GM21786 (cell line): ENCODE measurements at regions not wholly inside any gene's neighbourhood (a gene's known extent, or its start where the extent isn't known, plus 50 kb on each side); places are given as distances from the start of the nearest gene placed in this dataset.

Experiments used
- ATAC-seq: cut with Tn5 transposase; IDR thresholded peaks from one replicate; pipeline ENCODE4 v1.9.1; 2021; ENCODE audit not compliant: unreplicated experiment

DNA sequence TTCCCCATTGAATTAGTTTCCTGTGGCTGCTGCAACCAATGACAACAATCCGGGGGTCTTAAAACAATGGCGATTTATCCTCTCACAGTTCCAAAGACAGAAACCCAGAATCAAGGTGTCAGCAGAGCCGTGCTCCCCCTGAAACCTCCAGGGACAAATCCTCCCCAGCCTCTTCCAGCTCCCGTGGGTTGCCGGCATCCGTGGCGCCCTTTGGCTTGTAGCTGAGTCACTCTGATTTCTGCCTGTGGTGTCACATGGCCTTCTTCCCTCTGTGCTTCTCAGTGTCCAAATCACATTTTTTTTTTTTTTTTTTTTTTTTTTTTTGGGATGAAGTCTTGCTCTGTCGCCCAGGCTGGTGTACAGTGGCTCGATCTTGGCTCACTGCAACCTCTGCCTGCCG lies 64.5 kb upstream of the STX18 start:
- no peak for ATAC-seq

DNA sequence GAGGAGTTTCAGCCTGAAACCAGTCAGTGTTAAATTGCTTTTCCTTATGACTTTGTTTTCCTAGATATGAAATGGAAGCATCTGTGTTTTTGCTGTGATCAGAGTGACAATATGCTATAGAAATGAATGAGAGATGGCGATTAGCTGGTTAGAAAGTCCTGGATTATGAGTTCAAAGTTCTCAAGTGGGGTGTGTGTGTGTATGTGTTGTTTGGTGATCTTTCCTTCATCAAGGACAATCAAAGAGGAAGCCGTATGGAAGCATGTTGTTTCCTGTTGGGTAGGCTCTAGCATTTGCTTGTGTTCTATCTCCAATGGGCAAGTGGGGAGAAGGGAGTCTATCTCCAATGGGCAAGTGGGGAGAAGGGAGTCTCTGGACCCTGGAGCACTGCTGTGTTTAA lies 64.0 kb upstream of the STX18 start:
- ATAC-seq = no peak

DNA sequence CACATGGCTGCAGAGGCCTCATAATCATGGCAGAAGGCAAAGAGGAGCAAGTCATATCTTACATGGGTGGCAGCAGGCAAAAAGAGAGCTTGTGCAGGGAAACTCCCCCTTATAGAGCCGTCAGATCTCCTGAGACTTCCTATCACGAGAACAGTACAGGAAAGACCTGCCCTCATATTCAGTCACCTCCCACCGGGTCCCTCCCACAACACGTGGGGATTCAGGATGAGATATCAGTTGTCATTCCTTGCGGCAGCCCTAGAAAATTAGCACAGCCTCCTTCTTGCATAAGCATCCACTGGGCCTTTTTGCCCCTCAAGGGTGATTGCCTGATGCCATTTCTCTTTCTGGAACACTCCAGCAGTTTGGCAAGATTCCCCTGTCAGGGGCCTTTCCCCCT lies 61.7 kb upstream of the STX18 start:
- ATAC-seq = no peak

DNA sequence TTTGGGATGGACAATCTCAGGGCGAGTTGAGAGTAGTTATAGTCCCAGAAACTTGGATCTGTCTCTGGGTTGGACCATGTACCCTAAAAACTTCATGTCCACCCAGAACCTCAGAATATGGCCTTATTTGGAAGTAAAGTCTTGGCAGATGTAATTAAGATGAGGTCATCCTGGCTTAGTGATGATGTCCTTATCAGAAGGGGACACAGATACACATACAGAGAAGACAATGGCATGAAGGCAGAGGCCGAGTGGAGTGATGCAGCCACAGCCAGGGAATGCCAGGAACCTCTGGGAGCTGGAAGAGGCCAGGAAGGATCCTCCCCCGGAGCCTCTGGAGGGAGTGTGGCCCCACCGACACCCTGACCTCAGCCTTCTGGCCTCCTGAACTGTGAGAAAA lies 61.2 kb upstream of the STX18 start:
- no peak for ATAC-seq

DNA sequence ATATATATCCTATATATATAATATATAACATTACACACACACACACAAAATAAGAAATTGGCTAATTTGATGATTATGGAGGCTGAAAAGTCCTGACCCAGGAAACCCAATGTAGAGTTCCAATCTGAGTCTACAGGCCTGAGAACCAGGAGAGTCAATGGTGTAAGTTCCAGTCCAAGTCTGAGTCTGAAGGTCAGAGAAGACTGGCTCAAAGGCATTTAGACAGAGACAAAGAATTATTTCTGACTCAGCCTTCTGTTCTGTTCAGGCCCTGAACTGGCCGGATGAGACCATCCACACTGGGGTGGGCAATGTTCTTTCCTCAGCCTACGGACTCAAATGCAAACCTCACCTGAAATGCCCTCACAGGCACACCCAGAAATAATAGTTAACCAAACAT lies 60.6 kb upstream of the STX18 start:
- ATAC-seq = no peak

DNA sequence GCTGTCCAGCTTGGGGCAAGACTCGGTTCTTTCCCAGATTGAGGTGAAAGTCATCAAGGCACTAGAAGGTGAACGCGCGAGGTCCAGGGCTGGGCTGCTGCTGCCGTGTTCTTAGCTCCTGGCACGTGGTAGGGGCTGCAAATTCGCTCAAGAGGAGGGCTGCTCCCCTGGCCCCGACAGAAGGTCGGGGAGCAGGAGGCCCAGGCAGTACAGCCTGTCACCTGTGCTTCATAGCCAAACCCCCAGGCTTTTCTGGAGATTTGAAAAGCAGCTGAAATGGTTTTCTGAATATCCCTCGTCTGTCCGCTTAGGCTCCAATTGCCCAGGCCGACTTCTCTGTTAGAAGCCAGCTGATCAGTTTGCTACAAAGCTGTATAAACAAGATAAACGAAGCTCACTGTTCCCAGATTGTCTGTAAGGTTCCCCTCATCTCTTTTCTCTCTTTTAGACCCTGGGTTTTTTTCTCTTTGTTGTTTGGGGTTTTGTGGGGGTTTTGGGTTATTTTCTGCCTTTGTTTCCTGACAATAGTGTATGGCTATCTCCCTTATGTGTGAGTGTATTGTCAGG lies 60.0 kb upstream of the STX18 start:
- no peak for ATAC-seq

DNA sequence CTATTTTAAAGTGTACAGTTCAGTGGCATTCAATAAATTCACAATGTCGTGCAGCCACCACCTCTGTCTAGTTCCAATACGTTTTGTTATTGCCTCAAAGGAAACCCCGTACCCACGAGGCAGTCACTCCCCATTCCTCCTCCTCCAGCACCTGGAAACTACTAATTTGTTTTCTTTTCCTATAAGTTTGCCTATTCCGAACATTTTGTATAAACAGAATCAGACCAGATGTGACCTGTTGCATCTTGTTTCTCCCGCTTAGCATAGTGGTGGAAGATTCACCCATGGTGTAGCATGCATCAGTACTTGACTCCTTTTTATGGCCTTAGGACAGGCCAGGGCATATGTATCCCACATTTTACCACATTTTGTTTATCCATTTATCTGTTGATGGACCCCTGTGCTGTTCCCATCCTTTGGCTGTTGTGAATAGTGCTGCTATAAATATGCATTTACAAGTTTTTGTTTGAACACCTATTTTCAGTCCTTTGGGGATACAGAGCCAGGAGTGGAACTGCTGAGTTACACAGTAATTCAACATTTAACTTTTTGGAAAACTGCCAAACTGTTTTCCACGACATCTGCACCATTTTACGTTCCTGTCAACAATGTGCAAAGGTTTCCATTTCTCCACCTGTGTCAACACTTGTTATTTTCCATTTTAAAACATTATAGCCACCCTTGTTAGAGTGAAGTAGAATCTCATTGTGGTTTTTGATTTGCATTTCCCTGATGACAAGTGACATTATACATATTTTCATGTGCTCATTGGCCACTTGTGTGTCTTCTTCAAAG lies 57.8 kb upstream of the STX18 start:
- ATAC-seq = no peak

DNA sequence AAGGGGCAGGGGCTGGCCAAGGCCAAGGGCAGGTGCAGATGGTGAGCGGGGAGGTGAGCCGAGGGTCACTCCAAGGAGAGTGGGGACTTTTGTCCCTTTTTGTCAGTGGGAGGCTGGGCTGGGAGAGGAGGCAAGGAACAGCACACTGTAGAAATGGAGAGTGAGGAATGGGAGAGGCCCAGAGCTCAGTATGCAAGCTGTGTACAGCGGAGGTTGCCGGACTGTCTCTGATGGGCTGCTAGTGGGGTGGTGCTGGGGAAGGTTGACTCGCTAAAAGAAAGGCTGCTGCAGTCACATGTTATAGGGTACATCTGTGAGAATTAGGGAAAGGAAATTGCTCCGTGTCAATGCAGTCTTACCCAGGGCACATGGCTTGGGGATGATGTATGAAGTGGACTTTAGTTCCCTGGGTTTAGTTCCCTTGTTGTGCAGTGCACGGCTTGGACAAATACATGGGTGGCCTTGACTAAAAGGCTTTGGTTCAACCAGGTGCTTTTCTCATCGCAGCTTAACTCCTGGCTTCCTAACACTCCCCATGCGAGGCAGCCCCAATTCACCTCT lies 57.1 kb upstream of the STX18 start:
- no peak for ATAC-seq

DNA sequence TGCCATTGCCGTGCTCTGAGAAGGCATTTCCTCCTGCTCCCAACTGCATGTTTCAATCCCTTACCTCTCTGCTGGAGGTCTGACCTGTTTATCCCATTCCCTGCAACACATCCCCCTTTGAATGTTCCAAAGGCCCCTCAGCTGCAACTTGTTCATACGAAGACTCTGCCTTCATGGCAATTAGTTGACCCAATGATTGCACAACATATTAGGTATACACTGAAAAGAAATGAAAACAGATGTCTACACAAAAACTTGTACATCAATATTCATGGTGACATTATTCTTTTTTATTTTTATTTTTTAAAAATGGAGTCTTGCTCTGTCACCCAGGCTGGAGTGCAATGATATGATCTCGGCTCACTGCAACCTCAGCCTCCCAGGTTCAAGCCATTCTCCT lies 54.9 kb upstream of the STX18 start:
- ATAC-seq = no peak

DNA sequence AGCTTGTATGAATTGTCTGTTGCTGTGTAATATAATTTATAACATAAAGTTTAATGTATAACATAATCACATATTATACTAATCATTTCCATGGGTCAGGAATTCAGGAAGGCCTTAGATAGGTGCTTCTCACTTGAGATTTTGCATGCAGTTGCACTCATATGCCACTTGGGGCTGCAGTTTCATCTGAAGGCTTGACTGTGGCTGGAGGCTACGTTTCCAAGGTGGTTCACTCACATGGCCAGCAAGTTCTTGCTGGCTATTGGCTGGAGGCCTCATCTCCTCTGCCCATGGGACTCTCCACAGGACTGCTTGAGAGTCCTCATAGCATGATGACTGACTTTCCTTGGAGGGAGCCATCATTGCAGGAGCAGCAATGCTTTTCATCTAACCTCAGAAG lies 53.4 kb upstream of the STX18 start:
- ATAC-seq = no peak

DNA sequence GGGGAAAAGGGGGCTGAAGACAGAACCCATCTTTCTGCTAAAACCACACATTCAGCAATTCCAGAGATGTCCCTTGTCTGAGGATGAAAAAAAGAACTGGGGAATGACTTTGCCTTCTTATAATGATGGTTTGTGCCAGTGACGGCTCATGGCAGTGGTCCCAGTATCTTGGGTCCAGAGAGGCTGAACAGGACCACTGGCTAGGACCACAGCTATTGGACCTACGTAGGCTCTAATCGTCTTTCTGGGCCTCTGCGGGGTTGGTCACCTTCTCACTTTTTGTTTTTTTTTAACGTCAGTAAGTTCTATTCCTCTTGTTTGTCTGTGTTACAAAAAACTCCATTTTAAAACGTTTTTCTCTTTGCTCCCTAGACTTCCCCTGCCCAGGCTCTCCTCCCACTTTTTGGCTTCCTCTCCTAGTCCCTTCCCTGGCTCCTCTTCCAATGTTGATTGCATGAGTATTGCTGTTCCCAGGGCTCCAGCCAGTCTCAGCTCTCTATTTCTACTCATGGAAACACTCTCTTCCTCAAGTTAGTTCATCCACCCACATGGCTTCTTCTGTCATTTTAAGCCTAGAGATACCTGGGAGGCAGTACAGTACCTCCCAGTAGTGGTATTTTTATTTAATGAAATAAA lies 52.6 kb upstream of the STX18 start:
- no peak for ATAC-seq

DNA sequence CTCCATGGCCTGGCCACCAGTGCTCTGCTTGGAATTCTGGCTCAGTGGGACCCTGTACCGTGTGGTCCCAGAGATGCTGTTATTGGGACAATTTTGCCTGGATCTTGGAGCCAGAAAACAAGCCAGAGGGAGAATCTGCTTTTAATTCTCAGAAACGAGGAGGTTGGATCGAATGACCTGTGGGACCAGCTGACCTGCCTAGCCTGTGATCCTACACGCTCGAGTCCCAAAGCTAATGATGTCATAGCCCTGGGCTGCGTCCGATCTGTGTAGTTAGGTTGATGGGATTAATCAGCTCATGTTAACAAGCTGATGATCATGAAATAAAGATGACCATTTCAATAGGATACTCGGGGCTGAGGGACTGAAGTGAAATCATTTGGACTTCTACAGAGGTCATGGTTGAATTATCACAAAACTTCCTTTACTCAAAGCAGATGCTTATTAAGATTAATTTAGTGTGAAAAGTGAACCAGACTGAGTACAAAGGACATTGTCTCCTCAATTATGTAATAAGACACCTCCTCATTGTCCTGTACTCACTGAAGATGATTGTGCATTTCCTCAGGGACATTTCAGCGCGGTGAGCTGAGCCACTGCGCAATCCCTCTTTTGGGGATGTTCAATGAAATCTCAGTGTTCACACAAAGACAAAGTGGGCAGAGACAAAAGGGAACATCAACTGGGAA lies 51.9 kb upstream of the STX18 start:
- ATAC-seq = no peak

DNA sequence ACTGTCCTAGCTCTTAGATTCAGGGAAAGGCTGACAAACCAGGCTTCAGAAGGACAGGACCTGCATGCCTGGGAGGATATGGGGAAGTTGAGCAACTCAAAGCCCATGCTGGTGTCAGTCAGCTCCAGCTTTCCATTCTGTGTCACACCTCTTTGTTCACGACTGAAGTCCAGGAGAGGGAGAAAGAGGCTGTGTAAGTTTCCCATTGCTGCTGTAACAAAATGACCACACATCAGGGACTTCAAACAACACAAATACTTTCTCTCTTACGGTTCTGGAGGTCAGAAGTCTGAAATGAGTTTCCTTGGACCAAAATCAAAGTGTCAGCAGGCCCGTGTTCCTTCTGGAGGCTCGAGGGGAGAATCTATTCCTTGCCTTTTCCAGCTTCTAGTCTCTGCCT lies 50.6 kb upstream of the STX18 start:
- no peak for ATAC-seq
